A549 (cell line): ENCODE measurements at regions not wholly inside any gene's neighbourhood (a gene's known extent, or its start where the extent isn't known, plus 50 kb on each side); places are given as distances from the start of the nearest gene placed in this dataset.

Experiments used
- ATAC-seq, 2 experiments: fragments of 200-7000 bp in 1 of 2; fragments of >200 bp in 1 of 2; cut with Nextera tagmentation in 1 of 2; cut with Tn5 transposase in 1 of 2; 3 replicates each; pipeline versions ENCODE4 v1.8.0 to v1.9.1; 2018 to 2020; ENCODE audit warnings: mild to moderate bottlenecking in 1 of 2, moderate library complexity in 1 of 2
- CTCF ChIA-PET: fragments of 300-600 bp; sonication (Branson Sonifier 250); formaldehyde crosslinking; extraction: SDS; loops from one replicate; lab custom pipeline; 2021; ENCODE audit warnings: antibody characterized with exemption, inconsistent platforms; lab: Yijun Ruan, JAX
- POLR2A ChIA-PET: fragments of 350-600 bp; formaldehyde crosslinking; extraction: SDS; loops from one replicate; lab custom pipeline; 2021; ENCODE audit warnings: antibody characterized with exemption, inconsistent platforms; lab: Yijun Ruan, JAX
- DNase-seq, 2 experiments: peaks; one replicate each; pipeline versions ENCODE4 v3.0.0 to v3.0.0-alpha.2; 2011 to 2016; ENCODE audit warnings: low read depth in 1 of 2, low spot score in 1 of 2
- FAIRE-seq: peaks from 2 replicates; lab custom pipeline; 2011; peaks lifted over from hg19 to GRCh38; lab: Jason Lieb, UNC
- H3K27ac ChIP-seq, 2 experiments: fragments of >200 bp; sonication (Bioruptor Twin); formaldehyde crosslinking; 3 replicates each; pipeline ENCODE4 v1.5.1; 2016 to 2017
- H3K4me1 ChIP-seq: fragments of >200 bp; sonication (Bioruptor Twin); formaldehyde crosslinking; 3 replicates; pipeline ENCODE4 v1.6.1; 2016
- H3K4me2 ChIP-seq: fragments of >200 bp; sonication (Bioruptor Twin); formaldehyde crosslinking; 3 replicates; pipeline ENCODE4 v1.6.1; 2016
- H3K4me3 ChIP-seq: fragments of >200 bp; sonication (Bioruptor Twin); formaldehyde crosslinking; 3 replicates; pipeline ENCODE4 v1.5.1; 2016
- H3K9me3 ChIP-seq: fragments of >200 bp; sonication (Bioruptor Twin); formaldehyde crosslinking; 3 replicates; pipeline ENCODE4 v1.6.1; 2016
- CEBPB ChIP-seq, 2 experiments: fragments of >200 bp in 1 of 2; sonication (Bioruptor Twin) in 1 of 2; formaldehyde crosslinking in 1 of 2; IDR thresholded peaks; 2 replicates each; pipeline ENCODE4 v1.6.1; 2012 to 2016
- CHD4 ChIP-seq: fragments of 200-600 bp; sonication (generic); IDR thresholded peaks from 2 replicates; pipeline ENCODE4 v1.6.1; 2016; ENCODE audit warnings: antibody characterized with exemption, mild to moderate bottlenecking, borderline replicate concordance
- EHMT2 ChIP-seq: fragments of 200-600 bp; sonication (generic); IDR thresholded peaks from 2 replicates; pipeline ENCODE4 v1.6.1; 2016; ENCODE audit warnings: antibody characterized with exemption, low read depth, mild to moderate bottlenecking, moderate library complexity
- ESRRA ChIP-seq: fragments of 150-350 bp; IDR thresholded peaks from 2 replicates; pipeline ENCODE4 v1.6.1; 2014; ENCODE audit warnings: mild to moderate bottlenecking, low read length, borderline replicate concordance
- FOSL2 ChIP-seq, 2 experiments: fragments of 450-650 bp in 1 of 2; fragments of >200 bp in 1 of 2; sonication (Bioruptor Twin) in 1 of 2; formaldehyde crosslinking; IDR thresholded peaks; 2 replicates each; pipeline versions ENCODE4 v1.5.0 to v1.6.1; 2016 to 2020; ENCODE audit warnings: mild to moderate bottlenecking in 1 of 2, moderate library complexity in 1 of 2
- HOXB13 ChIP-seq: fragments of 250-450 bp; sonication (Bioruptor Pico); IDR thresholded peaks from 2 replicates; pipeline ENCODE4 v1.5.0; 2020; ENCODE audit warnings: low read depth, mild to moderate bottlenecking, moderate library complexity
- HOXB5 ChIP-seq: fragments of 250-450 bp; sonication (Bioruptor Pico); IDR thresholded peaks from 2 replicates; pipeline ENCODE4 v1.5.0; 2020; ENCODE audit warnings: mild to moderate bottlenecking, moderate library complexity
- JUNB ChIP-seq: fragments of >200 bp; sonication (Bioruptor Twin); formaldehyde crosslinking; IDR thresholded peaks from 2 replicates; pipeline ENCODE4 v1.6.1; 2016
- KDM5A ChIP-seq: fragments of 200-600 bp; sonication (generic); IDR thresholded peaks from 2 replicates; pipeline ENCODE4 v1.6.1; 2016; ENCODE audit warnings: antibody characterized with exemption, mild to moderate bottlenecking
- MAFK ChIP-seq: fragments of 450-650 bp; IDR thresholded peaks from 2 replicates; pipeline ENCODE4 v1.6.1; 2014; ENCODE audit not compliant: partially characterized antibody
- MAZ ChIP-seq: fragments of 150-350 bp; IDR thresholded peaks from 2 replicates; pipeline ENCODE4 v1.6.1; 2014; ENCODE audit warnings: antibody characterized with exemption, low read depth, low read length, borderline replicate concordance
- NPAS2 ChIP-seq: fragments of 250-450 bp; sonication (Bioruptor Pico); IDR thresholded peaks from 2 replicates; pipeline ENCODE4 v1.8.0; 2022; ENCODE audit warnings: mild to moderate bottlenecking, moderate library complexity, borderline replicate concordance
- NR3C1 ChIP-seq: fragments of >200 bp; sonication (Bioruptor Twin); formaldehyde crosslinking; IDR thresholded peaks from 3 replicates; pipeline ENCODE4 v1.6.1; 2017
- PHF8 ChIP-seq: fragments of 200-600 bp; sonication (generic); IDR thresholded peaks from 2 replicates; pipeline ENCODE4 v1.6.1; 2016; ENCODE audit warnings: low read depth, mild to moderate bottlenecking, antibody characterized with exemption, moderate library complexity, borderline replicate concordance
- RCOR1 ChIP-seq: fragments of 150-350 bp; IDR thresholded peaks from 2 replicates; pipeline ENCODE4 v1.6.1; 2014; ENCODE audit warnings: antibody characterized with exemption, low read length, low read depth
- SMC3 ChIP-seq: fragments of >200 bp; sonication (Bioruptor Twin); formaldehyde crosslinking; IDR thresholded peaks from 3 replicates; pipeline ENCODE4 v1.6.1; 2018; ENCODE audit warnings: inconsistent platforms
- ZSCAN20 ChIP-seq: fragments of 250-450 bp; sonication (Bioruptor Pico); IDR thresholded peaks from 2 replicates; pipeline ENCODE4 v1.8.0; 2022; ENCODE audit warnings: mild to moderate bottlenecking, moderate library complexity
- WGBS: methylation state at CpG from one replicate; pipeline ENCODE4 v1.1.6; 2017; ENCODE audit errors: missing lambda C conversion rate; 5-methylcytosine and 5-hydroxymethylcytosine counted together
- TF ChIP-seq, protein P1 (sequence below): fragments of 200-600 bp; sonication (generic); IDR thresholded peaks from 2 replicates; pipeline ENCODE4 v1.6.1; 2016; ENCODE audit warnings: antibody characterized with exemption, mild to moderate bottlenecking, moderate library complexity
- TF ChIP-seq, protein P2 (sequence below): fragments of 450-650 bp; IDR thresholded peaks from 2 replicates; pipeline ENCODE4 v1.6.1; 2014; ENCODE audit warnings: antibody characterized with exemption
- TF ChIP-seq, protein P3 (sequence below): fragments of >200 bp; sonication (Bioruptor Twin); formaldehyde crosslinking; IDR thresholded peaks from 2 replicates; pipeline ENCODE4 v1.6.1; 2016
- TF ChIP-seq, protein P4 (sequence below): fragments of >200 bp; sonication (Bioruptor Twin); formaldehyde crosslinking; IDR thresholded peaks from 3 replicates; pipeline ENCODE4 v1.6.1; 2016
- TF ChIP-seq, protein P5 (sequence below): fragments of 150-350 bp; IDR thresholded peaks from 2 replicates; pipeline ENCODE4 v1.6.1; 2014; ENCODE audit warnings: low read depth, mild to moderate bottlenecking, low read length

DNA sequence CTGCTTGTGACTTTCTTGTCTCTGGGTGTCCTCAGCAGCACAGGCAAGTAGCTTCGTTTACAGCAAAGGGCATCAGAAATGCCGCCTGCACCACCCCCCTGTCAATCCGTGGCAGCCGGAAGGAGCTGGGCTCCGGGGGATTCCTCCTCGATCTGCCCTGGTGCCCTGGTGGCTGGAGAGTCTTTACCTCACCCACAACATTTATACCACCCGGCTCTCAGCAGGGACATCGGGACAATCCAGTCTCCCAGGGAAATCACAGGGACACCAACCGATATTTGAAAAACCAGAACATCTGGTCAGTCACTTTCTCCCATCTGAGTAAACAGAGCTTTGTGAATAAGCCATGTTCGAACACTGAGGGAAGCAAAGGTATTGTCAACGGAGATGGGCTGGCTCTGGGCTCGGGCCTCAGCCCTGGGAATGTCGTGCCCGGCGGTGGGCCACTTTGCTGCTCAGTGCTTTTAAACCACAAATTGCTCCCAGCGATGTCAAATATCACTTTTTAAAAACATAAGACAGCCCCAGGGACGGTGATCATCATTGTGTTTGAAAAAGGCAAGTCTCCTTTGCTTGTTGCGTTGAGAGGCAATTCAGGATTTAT is 210.0 kb upstream of the SALL3 start:
- no peaks in the 10 kb centered on the region for H3K9me3 ChIP-seq
- H3K4me3 ChIP-seq: no peak overlapping the region
- H3K27ac ChIP-seq: no peak overlapping the region
- 43% methylated on average over 12 of the region's 18 CpGs for WGBS
- ATAC-seq: no peak
- CTCF ChIA-PET: no interaction called here
- POLR2A ChIA-PET: no interaction called here
- no peak for FAIRE-seq
- H3K4me1 ChIP-seq: no peaks in the 10 kb centered on the region
- H3K4me2 ChIP-seq: no peak overlapping the region
- TF ChIP-seq MAFK: no peak
- no peak for TF ChIP-seq NR3C1
- no peak for TF ChIP-seq NPAS2
- no peak for TF ChIP-seq EHMT2
- TF ChIP-seq CEBPB (IDR thresholded peaks at IDR 0.05): no peak
- TF ChIP-seq, protein P1, sequence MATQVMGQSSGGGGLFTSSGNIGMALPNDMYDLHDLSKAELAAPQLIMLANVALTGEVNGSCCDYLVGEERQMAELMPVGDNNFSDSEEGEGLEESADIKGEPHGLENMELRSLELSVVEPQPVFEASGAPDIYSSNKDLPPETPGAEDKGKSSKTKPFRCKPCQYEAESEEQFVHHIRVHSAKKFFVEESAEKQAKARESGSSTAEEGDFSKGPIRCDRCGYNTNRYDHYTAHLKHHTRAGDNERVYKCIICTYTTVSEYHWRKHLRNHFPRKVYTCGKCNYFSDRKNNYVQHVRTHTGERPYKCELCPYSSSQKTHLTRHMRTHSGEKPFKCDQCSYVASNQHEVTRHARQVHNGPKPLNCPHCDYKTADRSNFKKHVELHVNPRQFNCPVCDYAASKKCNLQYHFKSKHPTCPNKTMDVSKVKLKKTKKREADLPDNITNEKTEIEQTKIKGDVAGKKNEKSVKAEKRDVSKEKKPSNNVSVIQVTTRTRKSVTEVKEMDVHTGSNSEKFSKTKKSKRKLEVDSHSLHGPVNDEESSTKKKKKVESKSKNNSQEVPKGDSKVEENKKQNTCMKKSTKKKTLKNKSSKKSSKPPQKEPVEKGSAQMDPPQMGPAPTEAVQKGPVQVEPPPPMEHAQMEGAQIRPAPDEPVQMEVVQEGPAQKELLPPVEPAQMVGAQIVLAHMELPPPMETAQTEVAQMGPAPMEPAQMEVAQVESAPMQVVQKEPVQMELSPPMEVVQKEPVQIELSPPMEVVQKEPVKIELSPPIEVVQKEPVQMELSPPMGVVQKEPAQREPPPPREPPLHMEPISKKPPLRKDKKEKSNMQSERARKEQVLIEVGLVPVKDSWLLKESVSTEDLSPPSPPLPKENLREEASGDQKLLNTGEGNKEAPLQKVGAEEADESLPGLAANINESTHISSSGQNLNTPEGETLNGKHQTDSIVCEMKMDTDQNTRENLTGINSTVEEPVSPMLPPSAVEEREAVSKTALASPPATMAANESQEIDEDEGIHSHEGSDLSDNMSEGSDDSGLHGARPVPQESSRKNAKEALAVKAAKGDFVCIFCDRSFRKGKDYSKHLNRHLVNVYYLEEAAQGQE: no peak
- TF ChIP-seq CHD4: no peak
- TF ChIP-seq SMC3: no peak
- no peak for DNase-seq

DNA sequence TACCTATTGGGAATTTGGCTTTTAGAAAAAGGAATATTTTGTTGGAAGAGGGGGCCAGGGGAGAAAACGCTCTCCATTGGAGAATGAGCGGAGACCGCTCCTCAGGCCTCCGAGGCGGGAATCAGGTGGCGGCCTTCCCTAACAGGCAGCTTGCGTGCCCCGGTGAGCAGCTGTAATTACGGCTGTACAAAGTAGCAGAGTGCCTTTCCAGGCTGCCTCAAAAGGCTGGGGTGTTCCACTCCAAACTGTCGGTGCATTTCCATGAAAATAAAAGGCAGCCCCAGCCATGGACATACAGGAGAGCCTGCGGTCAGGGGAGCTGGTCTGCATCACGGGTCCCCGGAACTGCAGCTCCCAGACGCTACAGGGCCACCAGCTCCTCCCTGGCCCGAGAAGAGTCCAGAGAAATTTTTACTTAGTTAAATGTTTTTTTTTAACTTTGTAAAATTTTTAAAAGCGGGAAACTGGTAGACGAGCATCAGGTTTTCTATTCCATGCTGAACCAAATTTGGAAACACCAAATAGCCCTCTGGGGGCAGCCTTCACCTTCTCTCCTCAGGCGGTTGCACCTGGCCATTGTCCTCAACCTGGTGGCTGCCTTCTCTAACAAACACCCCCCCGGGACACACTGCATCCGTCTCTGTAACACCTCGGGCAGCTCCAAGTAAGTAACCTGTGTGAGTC is 209.3 kb upstream of the SALL3 start:
- DNase-seq: no peak
- H3K4me3 ChIP-seq: no peak overlapping the region
- TF ChIP-seq JUNB (no peak), ESRRA (no peak), HOXB5 (no peak), HOXB13 (no peak), CHD4 (no peak), MAFK (no peak), FOSL2 (IDR thresholded peaks at IDR 0.05) (no peak), FOSL2 (CRISPR knock-in tag; IDR thresholded peaks at IDR 0.05) (no peak), KDM5A (no peak), EHMT2 (no peak), RCOR1 (no peak), NPAS2 (no peak), ZSCAN20 (CRISPR knock-in tag) (no peak), MAZ (no peak), PHF8 (no peak)
- TF ChIP-seq, protein P2, sequence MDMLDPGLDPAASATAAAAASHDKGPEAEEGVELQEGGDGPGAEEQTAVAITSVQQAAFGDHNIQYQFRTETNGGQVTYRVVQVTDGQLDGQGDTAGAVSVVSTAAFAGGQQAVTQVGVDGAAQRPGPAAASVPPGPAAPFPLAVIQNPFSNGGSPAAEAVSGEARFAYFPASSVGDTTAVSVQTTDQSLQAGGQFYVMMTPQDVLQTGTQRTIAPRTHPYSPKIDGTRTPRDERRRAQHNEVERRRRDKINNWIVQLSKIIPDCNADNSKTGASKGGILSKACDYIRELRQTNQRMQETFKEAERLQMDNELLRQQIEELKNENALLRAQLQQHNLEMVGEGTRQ: no peak
- TF ChIP-seq, protein P3, sequence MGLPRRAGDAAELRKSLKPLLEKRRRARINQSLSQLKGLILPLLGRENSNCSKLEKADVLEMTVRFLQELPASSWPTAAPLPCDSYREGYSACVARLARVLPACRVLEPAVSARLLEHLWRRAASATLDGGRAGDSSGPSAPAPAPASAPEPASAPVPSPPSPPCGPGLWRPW: no peak
- TF ChIP-seq, protein P4, sequence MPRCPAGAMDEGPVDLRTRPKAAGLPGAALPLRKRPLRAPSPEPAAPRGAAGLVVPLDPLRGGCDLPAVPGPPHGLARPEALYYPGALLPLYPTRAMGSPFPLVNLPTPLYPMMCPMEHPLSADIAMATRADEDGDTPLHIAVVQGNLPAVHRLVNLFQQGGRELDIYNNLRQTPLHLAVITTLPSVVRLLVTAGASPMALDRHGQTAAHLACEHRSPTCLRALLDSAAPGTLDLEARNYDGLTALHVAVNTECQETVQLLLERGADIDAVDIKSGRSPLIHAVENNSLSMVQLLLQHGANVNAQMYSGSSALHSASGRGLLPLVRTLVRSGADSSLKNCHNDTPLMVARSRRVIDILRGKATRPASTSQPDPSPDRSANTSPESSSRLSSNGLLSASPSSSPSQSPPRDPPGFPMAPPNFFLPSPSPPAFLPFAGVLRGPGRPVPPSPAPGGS: no peak
- TF ChIP-seq, protein P5, sequence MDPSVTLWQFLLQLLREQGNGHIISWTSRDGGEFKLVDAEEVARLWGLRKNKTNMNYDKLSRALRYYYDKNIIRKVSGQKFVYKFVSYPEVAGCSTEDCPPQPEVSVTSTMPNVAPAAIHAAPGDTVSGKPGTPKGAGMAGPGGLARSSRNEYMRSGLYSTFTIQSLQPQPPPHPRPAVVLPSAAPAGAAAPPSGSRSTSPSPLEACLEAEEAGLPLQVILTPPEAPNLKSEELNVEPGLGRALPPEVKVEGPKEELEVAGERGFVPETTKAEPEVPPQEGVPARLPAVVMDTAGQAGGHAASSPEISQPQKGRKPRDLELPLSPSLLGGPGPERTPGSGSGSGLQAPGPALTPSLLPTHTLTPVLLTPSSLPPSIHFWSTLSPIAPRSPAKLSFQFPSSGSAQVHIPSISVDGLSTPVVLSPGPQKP: no peak
- TF ChIP-seq, all 56 proteins: peak for 0
- H3K4me2 ChIP-seq: no peak overlapping the region
- FAIRE-seq: no peak
- no peaks in the 10 kb centered on the region for H3K9me3 ChIP-seq
- H3K4me1 ChIP-seq: no peaks in the 10 kb centered on the region
- 60% methylated on average over 21 of the region's 21 CpGs for WGBS
- no peak for ATAC-seq
- H3K27ac ChIP-seq: no peak overlapping the region
- CTCF ChIA-PET: no interaction called here
- POLR2A ChIA-PET: no interaction called here
